ENCODE measurements at regions not wholly inside any gene's neighbourhood (a gene's known extent, or its start where the extent isn't known, plus 50 kb on each side); places are given as distances from the start of the nearest gene placed in this dataset.

DNA sequence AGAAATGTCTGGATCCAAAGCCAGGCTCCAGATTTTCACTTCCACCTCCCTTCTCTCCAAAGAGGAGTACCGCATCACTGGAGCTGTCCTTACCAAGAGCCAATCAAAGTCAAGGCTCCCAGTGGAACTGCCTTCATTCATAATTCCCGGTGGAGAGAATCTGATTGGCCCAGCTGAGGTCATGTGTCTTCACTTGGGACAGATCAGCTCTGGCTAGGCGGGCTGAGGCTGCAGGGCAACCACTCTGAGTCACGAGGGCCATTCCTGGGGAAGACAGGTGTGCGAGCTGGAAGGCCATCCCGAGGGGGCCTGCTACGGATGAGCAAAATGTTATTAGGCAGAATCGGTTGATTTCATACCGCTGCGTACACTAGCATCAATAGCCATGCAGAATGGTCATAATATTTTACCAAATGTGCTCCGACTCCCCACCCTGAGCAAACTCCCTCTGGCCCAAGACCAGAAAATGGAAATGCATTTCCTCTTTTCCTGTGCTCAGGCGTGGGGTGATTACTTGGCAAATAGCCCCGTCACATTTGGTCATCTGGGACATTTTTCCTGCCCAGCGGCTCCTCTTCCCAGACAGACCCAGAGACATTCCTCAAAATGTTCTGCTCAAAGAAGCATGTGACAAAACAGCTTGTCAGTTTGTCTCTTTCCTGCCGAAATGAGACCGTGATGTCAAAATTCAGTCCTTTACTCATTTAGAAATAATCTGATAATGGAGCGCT lies 111.1 kb downstream of the AIPL1 start:
- DNase-seq: no peak

DNA sequence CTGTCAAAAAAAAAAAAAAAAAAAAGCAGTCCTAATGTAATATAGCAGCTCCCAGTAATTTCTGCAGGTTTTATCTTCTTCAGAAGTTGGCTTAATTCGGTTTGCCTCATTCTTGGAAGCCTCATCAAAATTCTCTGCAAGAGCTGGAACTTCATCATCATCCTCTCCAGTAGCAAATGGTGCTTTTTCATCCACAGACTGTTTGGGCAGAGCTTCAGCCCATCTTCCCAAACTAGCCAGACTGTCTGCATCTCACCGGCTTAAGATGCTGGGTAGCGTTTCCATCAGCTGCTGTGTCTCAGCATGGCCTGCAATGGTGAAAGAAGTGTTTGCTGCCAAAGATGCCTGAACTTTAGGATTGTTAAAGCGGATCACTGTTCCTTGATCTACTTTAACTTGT lies 112.6 kb downstream of the AIPL1 start:
- no peak for DNase-seq

DNA sequence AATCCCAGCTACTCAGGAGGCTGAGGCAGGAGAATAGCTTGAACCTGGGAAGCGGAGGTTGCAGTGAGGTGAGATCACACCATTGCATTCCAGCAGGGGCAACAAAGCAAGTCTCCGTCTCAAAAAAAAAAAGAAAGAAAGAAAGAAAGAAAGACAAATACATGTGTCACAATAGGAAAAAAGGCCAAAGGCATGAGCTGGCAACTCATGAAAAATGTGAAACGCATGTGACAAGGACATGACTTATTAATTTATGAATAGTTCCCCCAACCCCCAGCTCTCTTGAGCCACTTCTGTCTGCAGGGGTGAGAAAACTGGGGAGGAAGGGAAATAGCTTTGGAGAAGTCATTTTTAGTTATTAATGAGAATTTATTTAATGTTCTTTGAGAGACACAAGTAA lies 120.6 kb downstream of the AIPL1 start:
- DNase-seq: no peak

DNA sequence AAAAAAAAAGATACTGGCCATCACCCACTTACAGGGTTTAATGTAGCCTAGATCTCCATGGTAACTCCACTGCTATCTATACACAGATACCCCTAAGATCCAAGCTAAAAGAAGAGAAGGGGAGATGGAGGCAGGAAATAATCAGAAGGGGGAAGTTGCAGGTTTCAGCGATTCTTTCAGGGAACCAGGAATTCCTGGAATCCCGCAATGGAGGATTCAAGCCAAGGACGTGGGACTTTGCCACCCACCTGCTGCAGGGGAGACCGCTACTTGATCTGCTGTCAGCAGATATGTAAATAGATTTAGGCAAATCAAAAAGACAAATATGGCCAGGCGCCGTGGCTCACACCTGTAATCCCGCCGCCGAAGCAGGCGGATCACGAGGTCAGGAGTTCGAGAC lies 121.1 kb downstream of the AIPL1 start:
- DNase-seq: no peak

DNA sequence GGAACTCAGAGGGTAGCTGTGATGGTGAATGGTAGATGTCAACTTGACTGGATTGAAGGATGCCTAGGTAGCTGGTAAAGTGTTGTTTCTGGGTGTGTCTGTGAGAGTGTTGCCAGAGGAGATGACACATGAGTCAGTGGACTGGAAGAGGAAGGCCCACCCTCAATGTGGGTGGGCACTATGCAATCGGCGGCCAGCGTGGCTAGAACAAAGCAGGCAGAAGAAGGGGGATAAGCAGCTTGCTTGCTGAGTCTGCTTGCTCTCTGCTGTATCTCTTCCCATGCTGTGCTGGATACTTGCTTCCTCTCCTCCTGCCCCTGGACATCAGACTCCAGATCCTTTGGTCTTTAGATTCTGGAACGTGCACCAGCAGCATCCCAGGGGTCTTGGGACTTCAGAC lies 128.1 kb downstream of the AIPL1 start:
- no peak for DNase-seq

DNA sequence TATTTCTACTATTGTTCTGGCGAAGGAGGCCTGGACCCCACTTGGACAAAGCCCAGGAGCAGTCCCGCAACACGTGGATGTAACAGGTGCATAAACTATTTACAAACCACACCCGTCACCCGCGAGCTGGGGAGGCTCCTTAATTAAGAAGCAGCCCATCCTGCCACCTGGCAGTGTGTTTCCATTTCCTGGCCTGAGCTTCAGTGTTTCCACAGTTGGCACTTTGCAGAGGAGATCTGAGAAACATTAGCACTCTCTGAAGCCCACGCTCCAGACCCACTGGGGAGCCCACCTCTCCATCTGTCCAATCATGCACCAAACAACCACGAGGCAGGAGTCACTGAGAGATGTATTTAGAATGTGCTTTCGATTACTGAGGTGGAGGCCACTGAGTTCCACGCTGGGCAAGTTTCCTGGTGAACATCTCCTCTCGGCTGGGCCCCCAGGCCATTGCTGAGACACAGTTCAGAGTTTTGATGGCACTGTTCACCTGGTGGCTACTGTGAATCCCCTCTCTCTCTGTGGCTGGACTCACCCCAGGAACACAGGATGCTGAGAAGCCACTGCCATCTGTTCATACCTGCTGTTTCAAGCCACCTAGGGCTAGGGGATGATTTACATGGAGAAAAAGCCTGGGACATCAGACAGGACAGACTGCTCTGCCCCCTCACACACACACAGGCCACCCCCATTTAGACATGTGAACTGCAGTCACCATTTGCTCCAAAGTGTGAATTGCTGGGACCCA lies 129.1 kb downstream of the AIPL1 start:
- DNase-seq: no peak

DNA sequence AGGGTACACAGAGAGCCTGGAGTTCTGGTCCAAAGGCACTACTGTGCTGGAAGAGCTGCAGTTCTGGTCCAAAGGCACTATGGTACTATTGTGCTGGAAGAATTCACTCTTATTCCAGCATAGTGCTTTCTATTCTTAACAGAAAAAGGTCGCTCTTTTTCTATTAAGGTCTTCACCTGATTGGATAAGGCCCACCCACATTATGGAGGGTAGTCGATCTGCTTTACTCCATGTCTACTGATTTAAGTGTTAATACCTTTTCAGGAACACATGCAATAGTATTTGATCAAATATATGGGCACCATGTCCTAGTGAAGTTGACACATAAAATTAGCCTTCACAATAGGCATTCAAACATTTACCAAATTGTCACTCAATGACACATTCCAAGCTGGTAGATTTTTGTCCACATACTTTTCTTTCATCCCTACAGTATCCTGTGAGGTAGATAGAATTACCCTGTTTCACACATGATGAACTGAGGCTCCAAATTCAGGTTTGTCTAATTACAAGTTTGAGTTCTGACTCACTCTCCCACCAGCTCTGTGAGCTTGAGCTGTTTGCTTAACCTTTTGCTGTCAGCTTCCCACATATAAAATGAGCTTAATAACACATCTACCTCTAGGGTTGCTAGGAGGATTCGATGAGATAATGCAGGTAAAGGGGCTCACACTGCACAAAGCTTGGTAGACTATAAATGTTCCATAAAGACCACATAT lies 129.9 kb downstream of the AIPL1 start:
- DNase-seq: no peak

DNA sequence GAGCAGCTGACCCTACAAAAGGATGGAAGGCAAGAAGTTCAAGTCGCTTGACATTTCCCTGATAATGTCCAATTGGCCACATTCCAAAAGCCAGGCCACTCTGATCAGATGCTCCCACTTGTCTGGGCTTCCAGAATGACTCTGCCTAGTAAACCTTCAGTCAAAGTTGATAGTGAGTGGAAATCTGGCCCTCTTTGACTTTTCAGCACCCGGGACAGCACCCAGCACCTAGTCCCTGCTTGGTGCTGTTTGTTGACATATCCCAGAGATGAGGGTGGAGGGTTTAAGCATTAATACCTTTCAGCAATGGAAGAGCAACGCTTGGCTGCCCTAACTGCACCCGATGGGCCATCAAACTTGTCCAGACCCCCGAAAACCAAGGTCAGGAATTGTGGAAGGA lies 131.3 kb downstream of the AIPL1 start:
- DNase-seq: peak in 1 of 2 donors; percentile 6

DNA sequence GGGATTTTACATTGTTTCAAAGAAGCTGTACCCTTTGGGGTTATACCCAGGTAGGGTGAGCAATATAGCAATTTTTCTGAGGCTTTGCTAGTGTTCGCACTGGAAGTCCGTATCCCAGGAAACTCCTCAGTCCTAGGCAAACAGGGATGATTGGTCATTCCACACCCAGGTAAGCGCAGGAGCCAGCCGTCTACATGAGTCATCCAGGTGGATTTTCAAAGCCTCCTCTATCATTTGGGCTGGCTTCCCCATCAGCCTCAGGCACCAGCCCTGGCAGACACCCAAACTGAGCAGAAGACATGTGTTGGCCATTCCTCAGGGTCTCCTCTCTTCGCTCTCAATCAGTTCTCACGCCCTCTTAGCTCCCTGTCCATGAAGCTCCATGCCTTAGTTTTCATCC lies 135.6 kb downstream of the AIPL1 start:
- no peak for DNase-seq

DNA sequence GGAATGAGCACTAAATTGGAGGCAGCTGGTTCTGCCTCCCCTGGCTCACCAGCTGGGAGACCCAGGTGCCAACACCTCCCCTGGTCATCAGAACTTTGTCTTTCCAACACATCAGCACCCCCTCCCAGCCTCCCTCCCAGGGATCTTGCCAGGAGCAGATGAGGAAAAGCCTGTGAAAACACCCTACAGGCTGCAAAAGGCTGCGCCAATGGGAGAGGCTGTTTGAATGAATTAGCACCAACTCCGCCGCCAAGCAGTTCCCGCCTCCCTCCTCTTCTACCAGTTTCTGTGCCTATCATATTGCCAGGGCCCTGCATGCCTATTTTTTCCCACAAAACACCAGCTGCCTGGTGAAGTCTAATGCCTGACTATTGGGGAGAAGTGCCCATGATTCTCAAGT lies 137.0 kb downstream of the AIPL1 start:
- no peak for DNase-seq

DNA sequence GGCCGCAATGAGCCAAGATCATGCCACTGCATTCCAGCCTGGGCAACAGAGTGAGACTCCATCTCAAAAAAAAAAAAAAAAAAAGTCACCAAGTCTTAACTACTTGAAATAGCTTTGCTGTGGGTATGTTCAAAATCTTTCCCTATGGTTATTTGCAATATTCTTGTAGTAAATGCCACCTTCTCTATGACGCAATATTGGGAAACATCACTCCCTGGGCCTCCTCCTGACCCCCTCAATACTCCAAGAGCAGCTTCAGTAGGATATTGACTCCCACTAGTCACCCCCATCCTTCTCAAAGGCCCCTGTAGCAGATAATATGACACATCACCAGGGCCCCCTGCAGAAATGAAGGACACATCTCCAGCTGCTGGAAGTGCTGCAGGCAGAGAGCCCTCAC lies 137.8 kb downstream of the AIPL1 start:
- DNase-seq: no peak

DNA sequence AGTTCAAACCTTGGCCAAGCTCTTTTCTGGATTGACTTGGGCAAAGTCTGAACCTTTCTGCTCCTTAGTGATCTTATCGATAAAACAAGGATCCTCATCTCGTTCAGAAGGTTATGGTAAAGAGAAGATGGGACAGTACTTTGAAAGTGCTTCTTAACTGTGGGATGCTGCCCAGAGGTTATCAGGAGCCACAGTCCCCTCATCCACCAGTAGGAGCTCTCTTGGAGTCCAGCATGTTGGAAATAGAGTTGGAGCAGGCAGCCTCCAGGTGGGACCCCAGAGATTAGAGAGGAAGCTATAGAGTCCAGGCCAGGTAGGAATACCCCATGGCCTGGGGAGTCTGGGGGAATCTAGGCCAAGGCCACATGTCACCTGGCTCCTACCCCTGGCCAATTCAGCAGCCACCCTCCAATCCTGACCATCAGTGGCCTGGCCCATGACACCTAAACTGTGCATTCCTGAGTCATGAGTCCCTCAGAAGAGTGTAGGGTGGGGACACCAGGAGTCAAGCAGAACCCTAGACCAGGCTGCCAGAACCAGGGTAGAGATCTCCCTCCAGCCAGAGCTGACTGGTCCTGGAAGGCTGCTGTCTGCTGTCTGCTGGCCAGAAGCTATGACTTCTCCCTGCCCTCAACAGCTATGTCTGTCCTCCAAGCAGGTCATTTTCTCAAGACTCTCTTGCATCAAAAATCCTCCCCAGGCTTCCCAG lies 144.3 kb downstream of the AIPL1 start:
- no peak for DNase-seq

DNA sequence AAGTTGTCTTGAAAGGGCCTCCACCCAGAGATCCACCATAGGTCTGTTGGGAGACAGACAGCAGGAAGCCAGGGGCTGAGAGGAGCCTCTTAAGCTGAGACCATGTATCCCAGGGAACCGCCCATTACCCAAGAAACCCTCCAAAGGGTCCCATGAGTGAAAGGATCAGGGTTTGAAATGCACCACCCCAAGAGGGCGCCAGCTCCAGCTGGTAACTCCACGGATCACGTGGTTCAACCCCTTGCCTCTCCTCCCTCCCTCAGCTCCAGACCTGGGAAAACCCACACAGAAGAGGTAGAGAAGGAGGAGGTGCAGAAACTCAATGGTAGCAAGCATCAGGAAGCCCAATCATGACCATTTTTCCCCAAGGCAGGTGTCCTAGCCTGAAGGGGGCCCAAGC lies 148.7 kb downstream of the AIPL1 start:
- DNase-seq: no peak

DNA sequence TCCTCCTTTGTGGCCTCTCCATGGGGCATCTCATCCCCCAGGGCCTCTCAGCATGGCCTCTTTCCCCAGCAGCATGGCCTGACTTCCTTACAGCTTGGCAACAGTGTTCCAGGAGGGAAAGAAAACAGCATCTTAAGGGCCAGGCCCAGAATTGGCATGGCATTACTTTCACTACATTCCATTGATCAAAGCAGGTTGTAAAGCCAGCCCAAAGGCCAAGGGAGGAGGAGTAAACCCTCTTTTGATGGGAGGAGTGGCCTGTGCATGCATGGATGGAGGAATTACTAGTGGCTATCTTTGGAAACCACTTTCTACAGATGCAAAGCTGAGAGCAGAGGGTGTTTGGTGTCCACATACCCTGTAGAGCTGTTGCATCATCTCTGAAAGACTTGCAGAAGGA lies 149.4 kb downstream of the AIPL1 start:
- no peak for DNase-seq

DNA sequence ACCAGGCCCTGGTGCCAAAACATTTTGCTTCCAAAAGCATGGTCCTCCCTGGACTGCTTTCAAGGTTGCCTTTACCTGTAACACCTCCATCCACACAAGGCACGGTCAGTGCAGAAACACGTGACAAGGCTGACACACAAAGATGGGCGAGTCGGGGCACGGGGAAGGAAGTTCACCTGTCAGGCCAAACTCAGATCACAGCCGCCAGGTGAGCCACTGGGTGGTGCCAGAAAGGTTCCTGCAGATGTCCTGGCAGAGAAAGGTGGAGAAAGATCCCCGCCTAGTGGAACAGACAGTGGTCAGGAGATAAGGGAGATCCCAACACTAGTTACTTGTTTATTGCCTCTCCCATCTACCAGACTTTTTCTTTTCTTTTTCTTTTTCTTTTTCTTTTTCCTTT lies 155.3 kb downstream of the AIPL1 start:
- DNase-seq: no peak

DNA sequence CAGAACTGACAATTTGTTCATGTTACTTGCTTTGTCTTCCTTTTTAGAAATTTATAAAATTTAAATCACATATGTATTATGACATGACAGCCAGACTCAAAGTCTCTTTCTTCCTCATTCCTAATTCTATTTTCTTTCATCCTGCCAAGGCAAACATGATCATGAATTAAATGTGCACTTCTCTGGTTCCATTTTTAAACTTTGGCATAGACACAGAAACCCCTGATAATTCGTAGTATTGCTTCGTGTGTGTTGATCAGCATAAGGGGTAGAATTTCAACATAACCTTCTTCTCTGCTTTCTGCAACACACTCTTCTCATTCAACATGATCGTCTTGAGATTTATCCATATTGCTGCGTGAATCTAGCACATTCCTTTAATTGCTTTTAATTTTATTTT lies 156.5 kb downstream of the AIPL1 start:
- DNase-seq: no peak

DNA sequence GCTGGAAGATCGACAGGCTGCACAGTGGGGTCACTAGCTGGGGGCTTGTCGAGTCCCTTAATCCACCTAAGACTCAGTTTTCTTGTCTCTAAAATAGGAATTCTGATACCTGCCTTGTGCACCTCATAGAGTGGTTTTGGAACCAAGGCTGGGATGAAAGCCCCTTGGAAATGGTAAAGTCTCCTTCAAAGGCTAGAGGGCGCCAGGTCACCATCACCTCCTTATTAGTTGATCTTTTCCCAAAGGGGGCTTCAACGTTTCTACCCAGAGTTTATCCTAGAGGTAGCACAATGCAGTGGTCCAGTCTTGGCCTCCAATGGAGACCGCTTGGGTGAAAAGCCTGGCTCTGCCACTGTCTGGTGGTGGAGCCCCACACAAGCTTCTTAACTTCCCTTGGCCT lies 158.2 kb downstream of the AIPL1 start:
- DNase-seq: no peak

DNA sequence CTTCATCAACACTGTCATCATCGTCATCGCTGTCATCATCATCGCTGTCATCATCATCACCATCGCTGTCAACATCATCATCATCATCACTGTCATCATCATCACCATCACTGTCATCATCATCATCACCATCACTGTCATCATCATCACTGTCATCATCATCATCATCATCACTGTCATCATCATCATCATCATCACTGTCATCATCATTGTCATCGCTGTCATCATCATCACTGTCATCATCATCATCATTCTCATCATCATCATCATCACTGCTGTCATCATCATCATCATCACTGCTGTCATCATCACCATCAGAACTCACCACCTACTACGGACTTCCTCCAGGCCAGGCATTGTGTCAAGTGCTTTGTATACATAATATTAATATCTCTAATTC lies 160.6 kb downstream of the AIPL1 start:
- DNase-seq: no peak

DNA sequence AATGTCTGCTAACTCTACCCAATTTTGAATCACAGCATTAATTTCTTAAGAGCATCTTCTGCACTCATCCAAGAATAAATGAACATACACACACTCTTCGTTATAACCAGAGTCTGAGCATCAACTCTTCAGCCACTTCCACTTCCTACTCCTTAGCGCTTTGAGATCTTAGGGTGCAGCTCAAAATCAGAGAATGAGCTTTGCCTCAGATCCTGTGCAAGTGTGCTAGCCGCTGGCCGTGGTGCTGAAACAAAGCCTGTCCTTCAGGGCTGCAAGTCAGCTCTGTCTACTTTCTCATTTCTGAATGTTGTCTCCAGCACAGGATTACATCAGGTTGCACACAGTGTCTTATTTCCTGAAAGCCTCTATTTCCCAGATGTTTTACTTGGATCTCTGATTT lies 165.4 kb downstream of the AIPL1 start:
- DNase-seq: peak in 1 of 2 donors; percentile 42

DNA sequence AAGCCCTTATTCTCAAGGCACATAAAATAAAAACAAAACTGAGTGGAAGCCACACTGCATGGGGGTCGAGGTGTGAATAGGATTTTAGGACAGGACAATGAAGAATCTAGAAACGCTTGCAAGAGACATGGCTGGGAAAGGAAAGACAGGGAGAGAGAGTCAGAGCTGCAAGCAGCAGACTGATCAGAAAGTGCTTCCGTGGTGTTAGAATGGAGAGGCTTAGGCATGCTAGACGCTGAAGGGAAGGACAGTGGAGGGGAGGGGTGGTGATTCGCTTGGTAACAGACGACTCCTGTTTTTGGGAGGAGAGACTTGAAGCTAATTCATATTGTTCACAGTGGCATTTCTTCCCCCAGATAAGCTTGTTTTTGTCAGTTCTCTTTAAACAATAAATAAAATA lies 173.5 kb downstream of the AIPL1 start:
- DNase-seq: no peak

DNA sequence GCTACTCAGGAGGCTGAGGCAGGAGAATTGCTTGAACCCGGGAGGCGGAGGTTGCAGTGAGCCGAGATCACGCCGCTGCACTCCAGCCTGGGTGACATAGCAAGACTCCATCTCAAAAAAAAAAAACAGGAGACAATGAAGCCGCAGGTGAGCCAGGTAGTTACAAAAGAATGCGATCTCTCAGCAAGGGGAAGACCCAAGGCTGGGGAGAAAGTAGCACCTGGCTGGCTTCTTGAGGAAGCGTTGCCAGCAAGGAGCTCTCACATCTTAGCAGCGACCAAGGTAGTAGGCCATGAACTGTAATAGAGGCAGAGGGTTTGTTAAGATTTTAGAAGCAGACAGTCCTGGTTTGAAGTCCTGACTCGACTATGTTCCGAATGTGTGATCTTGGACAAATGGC lies 175.0 kb downstream of the AIPL1 start:
- DNase-seq: no peak

DNA sequence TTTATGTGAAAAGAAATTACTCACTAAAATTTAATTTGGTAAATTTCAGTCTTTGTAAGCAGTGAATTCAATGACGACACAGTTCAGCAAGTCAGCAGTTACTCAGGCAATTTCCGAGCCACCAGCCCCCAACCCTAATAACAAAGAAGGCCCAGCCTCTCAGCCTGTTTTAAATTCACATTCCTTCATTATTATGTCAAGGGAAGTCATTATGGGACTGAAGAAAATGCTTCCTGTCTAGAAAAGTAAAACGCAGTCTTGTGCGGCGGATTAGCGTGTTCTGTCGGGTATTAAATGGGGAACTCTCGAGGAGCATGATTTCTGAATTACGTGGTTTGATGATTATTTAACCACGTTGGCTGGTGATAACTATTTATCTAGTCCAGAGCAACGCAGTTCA lies 177.6 kb downstream of the AIPL1 start:
- no peak for DNase-seq

DNA sequence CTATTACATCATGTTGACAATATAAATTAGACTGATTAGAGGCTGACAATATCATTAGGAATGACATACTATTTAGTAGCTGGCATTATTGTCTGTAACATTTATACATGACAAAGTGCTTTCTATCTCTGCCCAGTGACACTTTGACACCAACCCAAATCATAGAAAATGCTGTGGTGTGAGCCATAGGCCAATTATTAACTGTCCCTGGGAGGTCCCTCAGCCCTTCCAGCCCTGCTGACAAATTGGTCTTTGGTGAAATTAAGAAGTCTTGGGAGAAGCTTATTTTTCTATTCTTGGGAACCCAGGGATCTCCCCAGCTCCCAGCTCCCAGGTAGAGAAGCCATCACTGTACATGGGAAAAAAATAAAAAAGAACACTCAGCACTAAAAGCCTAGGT lies 179.6 kb downstream of the AIPL1 start:
- no peak for DNase-seq

All from inflammatory macrophage (primary cell).